PFSK-1 (cell line): ENCODE measurements at regions not wholly inside any gene's neighbourhood (a gene's known extent, or its start where the extent isn't known, plus 50 kb on each side); places are given as distances from the start of the nearest gene placed in this dataset.

Source experiments
- POLR2AphosphoS5 ChIP-seq: IDR thresholded peaks from 2 replicates; pipeline ENCODE4 v1.6.1; 2012; ENCODE audit warnings: low read depth, mild to moderate bottlenecking, control low read depth, low read length, moderate library complexity
- REST ChIP-seq, 2 experiments: IDR thresholded peaks; 2 replicates each; pipeline versions ENCODE4 v1.6.1 to v1.8.0; 2011 to 2012; ENCODE audit warnings: low read depth in 2 of 2, low read length in 2 of 2, control low read depth in 1 of 2, inconsistent platforms in 1 of 2, mild to moderate bottlenecking in 1 of 2, moderate library complexity in 1 of 2; ENCODE audit not compliant: insufficient read depth in 1 of 2
- TAF1 ChIP-seq: IDR thresholded peaks from 2 replicates; pipeline ENCODE4 v1.6.1; 2012; ENCODE audit warnings: low read length, control low read depth, borderline replicate concordance; ENCODE audit not compliant: insufficient read depth

GRCh38 chr2:204046145-204046544, 109.6 kb downstream of the ICOS start:
- TF ChIP-seq TAF1 = no peak
- TF ChIP-seq POLR2AphosphoS5 = no peak
- no peak for TF ChIP-seq REST (IDR thresholded peaks at IDR 0.05; ENCODE audit: insufficient read depth in 1 of 2, low read depth in 2 of 2, low read length in 2 of 2)
